ENCODE measurements at regions not wholly inside any gene's neighbourhood (a gene's known extent, or its start where the extent isn't known, plus 50 kb on each side); places are given as distances from the start of the nearest gene placed in this dataset.

- no peak overlapping the region for H3K27ac ChIP-seq
- no peak for TF ChIP-seq CTCF (IDR thresholded peaks at IDR 0.05)
- no peaks in the 10 kb centered on the region for H3K36me3 ChIP-seq
- ATAC-seq (no peak), DNase-seq (no peak)
- H3K27me3 ChIP-seq, result no peaks in the 10 kb centered on the region
- intact Hi-C loops (cut with DNase I), result no loop called here
- no peaks in the 10 kb centered on the region for H3K4me1 ChIP-seq
- H3K4me3 ChIP-seq, result no peak overlapping the region
- peaks cover 0 to 10% of the 10 kb centered on the region in 2 donors for H3K9me3 ChIP-seq
These were observed 1104.5 kb upstream of the PHF14 start for GRCh38 chr7:9869151-9869550.

GRCh38 chr7:9869566-9869965, 1104.1 kb upstream of the PHF14 start:
- Histone ChIP-seq H3K36me3 (no peaks in the 10 kb centered on the region), H3K4me1 (no peaks in the 10 kb centered on the region), H3K27me3 (no peaks in the 10 kb centered on the region), H3K4me3 (no peak overlapping the region), H3K27ac (no peak overlapping the region), H3K9me3 (peaks cover 0 to 10% of the 10 kb centered on the region in 2 donors)
- no peak for DNase-seq
- intact Hi-C loops (cut with DNase I), result no loop called here
- TF ChIP-seq CTCF (IDR thresholded peaks at IDR 0.05), result no peak
- no peak for ATAC-seq

GRCh38 chr7:9870674-9871073, 1103.0 kb upstream of the PHF14 start:
- Histone ChIP-seq H3K27me3 (no peaks in the 10 kb centered on the region), H3K27ac (no peak overlapping the region), H3K4me3 (no peak overlapping the region), H3K36me3 (no peaks in the 10 kb centered on the region), H3K4me1 (no peaks in the 10 kb centered on the region), H3K9me3 (peaks cover 0 to 11% of the 10 kb centered on the region in 2 donors)
- no peak for DNase-seq
- TF ChIP-seq CTCF (IDR thresholded peaks at IDR 0.05), result no peak
- intact Hi-C loops (cut with DNase I), result no loop called here
- no peak for ATAC-seq

- Histone ChIP-seq H3K4me3 (no peak overlapping the region), H3K9me3 (peaks cover 0 to 12% of the 10 kb centered on the region in 2 donors), H3K27ac (no peak overlapping the region), H3K4me1 (no peaks in the 10 kb centered on the region), H3K36me3 (no peaks in the 10 kb centered on the region), H3K27me3 (no peaks in the 10 kb centered on the region)
- intact Hi-C loops (cut with DNase I), result no loop called here
- no peak for TF ChIP-seq CTCF (IDR thresholded peaks at IDR 0.05)
- ATAC-seq (no peak), DNase-seq (no peak)
These were observed 1099.5 kb upstream of the PHF14 start for GRCh38 chr7:9874182-9874581.

- intact Hi-C loops (cut with DNase I), result no loop called here
- DNase-seq (no peak), ATAC-seq (no peak)
- H3K36me3 ChIP-seq, result no peaks in the 10 kb centered on the region
- no peaks in the 10 kb centered on the region for H3K4me1 ChIP-seq
- no peak overlapping the region for H3K4me3 ChIP-seq
- H3K27ac ChIP-seq, result no peak overlapping the region
- H3K27me3 ChIP-seq, result no peaks in the 10 kb centered on the region
- TF ChIP-seq CTCF (IDR thresholded peaks at IDR 0.05), result no peak
- H3K9me3 ChIP-seq, result peaks cover 0 to 10% of the 10 kb centered on the region in 2 donors
These were observed 1097.6 kb upstream of the PHF14 start for GRCh38 chr7:9876053-9876452.

Data from left lung (tissue), 4 donors.